H1 (cell line): ENCODE measurements at regions not wholly inside any gene's neighbourhood (a gene's known extent, or its start where the extent isn't known, plus 50 kb on each side); places are given as distances from the start of the nearest gene placed in this dataset.

Source experiments
- JUND ChIP-seq: IDR thresholded peaks from 2 replicates; pipeline ENCODE4 v1.6.1; 2011; ENCODE audit warnings: mild to moderate bottlenecking, improper control_type of control experiment, low read length
- RAD21 ChIP-seq, 2 experiments: IDR thresholded peaks in 1 of 2; conservative IDR thresholded peaks in 1 of 2; 2 replicates each; pipeline ENCODE4 v1.6.1; 2011; ENCODE audit warnings: low read depth in 2 of 2, low read length in 2 of 2, improper control_type of control experiment in 1 of 2, inconsistent platforms in 1 of 2, mild to moderate bottlenecking in 1 of 2, moderate library complexity in 1 of 2
- SIN3A ChIP-seq, 2 experiments: IDR thresholded peaks in 1 of 2; conservative IDR thresholded peaks in 1 of 2; 2 replicates each; pipeline ENCODE4 v1.6.1; 2011 to 2012; ENCODE audit warnings: low read length in 2 of 2, improper control_type of control experiment in 1 of 2, low read depth in 1 of 2, mild to moderate bottlenecking in 1 of 2

- TF ChIP-seq RAD21 (IDR thresholded peaks at IDR 0.05 in 1 of 2, conservative IDR thresholded peaks at IDR 0.05 in 1 of 2; ENCODE audit: low read depth in 2 of 2, low read length in 2 of 2) (peak in 1 of 2 experiments; percentile 3; a peak in 1 of 4 replicates), SIN3A (conservative IDR thresholded peaks at IDR 0.05 in 1 of 2, IDR thresholded peaks at IDR 0.05 in 1 of 2; ENCODE audit: low read depth in 1 of 2, low read length in 2 of 2) (no peak), JUND (no peak)
- TF ChIP-seq, all 59 proteins: peak for 2
Measured at GRCh38 chr12:17278946-17279345, 673.0 kb upstream of the LMO3 start (continued).
